ENCODE measurements at regions not wholly inside any gene's neighbourhood (a gene's known extent, or its start where the extent isn't known, plus 50 kb on each side); places are given as distances from the start of the nearest gene placed in this dataset.

- H3K4me3 ChIP-seq (ENCODE audit: low read depth, low read length, poor library complexity, severe bottlenecking) = no peak overlapping the region
- H3K27me3 ChIP-seq (ENCODE audit: insufficient read depth, low read length) = no peaks in the 10 kb centered on the region
- no peak overlapping the region for H3K4me2 ChIP-seq (ENCODE audit: low read length)
- H3K9me2 ChIP-seq (ENCODE audit: low read depth, low read length) = no peaks in the 10 kb centered on the region
- no peaks in the 10 kb centered on the region for H4K20me1 ChIP-seq (ENCODE audit: insufficient read depth, low read length)
- H3K4me1 ChIP-seq (ENCODE audit: insufficient read depth, low read length, severe bottlenecking) = no peaks in the 10 kb centered on the region
- no peak for TF ChIP-seq EZH2 (IDR thresholded peaks at IDR 0.05; ENCODE audit: borderline replicate concordance, low read length)
- TF ChIP-seq CTCF (IDR thresholded peaks at IDR 0.05; ENCODE audit: low read length) = no peak
- no peaks in the 10 kb centered on the region for H3K79me2 ChIP-seq (ENCODE audit: insufficient read depth, low read length)
- no peak overlapping the region for H3K27ac ChIP-seq (ENCODE audit: low read depth, low read length, poor library complexity, severe bottlenecking)
- no peaks in the 10 kb centered on the region for H3F3A ChIP-seq (ENCODE audit: insufficient read depth, low read length)
- no peak overlapping the region for H3K9ac ChIP-seq (ENCODE audit: low read length)
- no peak overlapping the region for H2AFZ ChIP-seq (ENCODE audit: low read length)
- peaks cover 3% of the 10 kb centered on the region; the same call in 1 of the 2 replicates for H3K9me3 ChIP-seq (ENCODE audit: low read length)
- H3K36me3 ChIP-seq (ENCODE audit: insufficient read depth, low read length) = no peaks in the 10 kb centered on the region
These were observed 183.4 kb upstream of the SLCO3A1 start for GRCh38 chr15:91670108-91670507.

GRCh38 chr15:91678003-91678402 is 175.5 kb upstream of the SLCO3A1 start:
- no peaks in the 10 kb centered on the region for H3K79me2 ChIP-seq (ENCODE audit: insufficient read depth, low read length)
- no peak for TF ChIP-seq EZH2 (IDR thresholded peaks at IDR 0.05; ENCODE audit: borderline replicate concordance, low read length)
- TF ChIP-seq CTCF (IDR thresholded peaks at IDR 0.05; ENCODE audit: low read length) = no peak
- H3K4me2 ChIP-seq (ENCODE audit: low read length) = no peak overlapping the region
- no peaks in the 10 kb centered on the region for H3F3A ChIP-seq (ENCODE audit: insufficient read depth, low read length)
- no peaks in the 10 kb centered on the region for H4K20me1 ChIP-seq (ENCODE audit: insufficient read depth, low read length)
- H2AFZ ChIP-seq (ENCODE audit: low read length) = no peak overlapping the region
- no peak overlapping the region for H3K9ac ChIP-seq (ENCODE audit: low read length)
- no peaks in the 10 kb centered on the region for H3K36me3 ChIP-seq (ENCODE audit: insufficient read depth, low read length)
- peaks cover 3% of the 10 kb centered on the region; the same call in 1 of the 2 replicates for H3K9me3 ChIP-seq (ENCODE audit: low read length)
- H3K9me2 ChIP-seq (ENCODE audit: low read depth, low read length) = no peaks in the 10 kb centered on the region
- H3K27ac ChIP-seq (ENCODE audit: low read depth, low read length, poor library complexity, severe bottlenecking) = no peak overlapping the region
- H3K27me3 ChIP-seq (ENCODE audit: insufficient read depth, low read length) = no peaks in the 10 kb centered on the region
- no peaks in the 10 kb centered on the region for H3K4me1 ChIP-seq (ENCODE audit: insufficient read depth, low read length, severe bottlenecking)
- no peak overlapping the region for H3K4me3 ChIP-seq (ENCODE audit: low read depth, low read length, poor library complexity, severe bottlenecking)

- H3K4me3 ChIP-seq (ENCODE audit: low read depth, low read length, poor library complexity, severe bottlenecking) = no peak overlapping the region
- no peak overlapping the region for H3K27ac ChIP-seq (ENCODE audit: low read depth, low read length, poor library complexity, severe bottlenecking)
- TF ChIP-seq EZH2 (IDR thresholded peaks at IDR 0.05; ENCODE audit: borderline replicate concordance, low read length) (no peak), CTCF (IDR thresholded peaks at IDR 0.05; ENCODE audit: low read length) (no peak)
- H3K4me2 ChIP-seq (ENCODE audit: low read length) = no peak overlapping the region
- H3F3A ChIP-seq (ENCODE audit: insufficient read depth, low read length) = no peaks in the 10 kb centered on the region
- no peak overlapping the region for H3K9ac ChIP-seq (ENCODE audit: low read length)
- no peaks in the 10 kb centered on the region for H3K36me3 ChIP-seq (ENCODE audit: insufficient read depth, low read length)
- no peaks in the 10 kb centered on the region for H3K9me2 ChIP-seq (ENCODE audit: low read depth, low read length)
- H2AFZ ChIP-seq (ENCODE audit: low read length) = no peak overlapping the region
- no peaks in the 10 kb centered on the region for H3K27me3 ChIP-seq (ENCODE audit: insufficient read depth, low read length)
- H4K20me1 ChIP-seq (ENCODE audit: insufficient read depth, low read length) = no peaks in the 10 kb centered on the region
- H3K9me3 ChIP-seq (ENCODE audit: low read length) = peaks cover 2% of the 10 kb centered on the region; the same call in 1 of the 2 replicates
- no peaks in the 10 kb centered on the region for H3K79me2 ChIP-seq (ENCODE audit: insufficient read depth, low read length)
- H3K4me1 ChIP-seq (ENCODE audit: insufficient read depth, low read length, severe bottlenecking) = no peaks in the 10 kb centered on the region
These were observed 174.1 kb upstream of the SLCO3A1 start for GRCh38 chr15:91679447-91679846.
